ENCODE measurements at regions not wholly inside any gene's neighbourhood (a gene's known extent, or its start where the extent isn't known, plus 50 kb on each side); places are given as distances from the start of the nearest gene placed in this dataset.

- H3K36me3 ChIP-seq: no peaks in the 10 kb centered on the region
These were observed 137.7 kb upstream of the EOMES start for GRCh38 chr3:27859821-27860220.

DNA sequence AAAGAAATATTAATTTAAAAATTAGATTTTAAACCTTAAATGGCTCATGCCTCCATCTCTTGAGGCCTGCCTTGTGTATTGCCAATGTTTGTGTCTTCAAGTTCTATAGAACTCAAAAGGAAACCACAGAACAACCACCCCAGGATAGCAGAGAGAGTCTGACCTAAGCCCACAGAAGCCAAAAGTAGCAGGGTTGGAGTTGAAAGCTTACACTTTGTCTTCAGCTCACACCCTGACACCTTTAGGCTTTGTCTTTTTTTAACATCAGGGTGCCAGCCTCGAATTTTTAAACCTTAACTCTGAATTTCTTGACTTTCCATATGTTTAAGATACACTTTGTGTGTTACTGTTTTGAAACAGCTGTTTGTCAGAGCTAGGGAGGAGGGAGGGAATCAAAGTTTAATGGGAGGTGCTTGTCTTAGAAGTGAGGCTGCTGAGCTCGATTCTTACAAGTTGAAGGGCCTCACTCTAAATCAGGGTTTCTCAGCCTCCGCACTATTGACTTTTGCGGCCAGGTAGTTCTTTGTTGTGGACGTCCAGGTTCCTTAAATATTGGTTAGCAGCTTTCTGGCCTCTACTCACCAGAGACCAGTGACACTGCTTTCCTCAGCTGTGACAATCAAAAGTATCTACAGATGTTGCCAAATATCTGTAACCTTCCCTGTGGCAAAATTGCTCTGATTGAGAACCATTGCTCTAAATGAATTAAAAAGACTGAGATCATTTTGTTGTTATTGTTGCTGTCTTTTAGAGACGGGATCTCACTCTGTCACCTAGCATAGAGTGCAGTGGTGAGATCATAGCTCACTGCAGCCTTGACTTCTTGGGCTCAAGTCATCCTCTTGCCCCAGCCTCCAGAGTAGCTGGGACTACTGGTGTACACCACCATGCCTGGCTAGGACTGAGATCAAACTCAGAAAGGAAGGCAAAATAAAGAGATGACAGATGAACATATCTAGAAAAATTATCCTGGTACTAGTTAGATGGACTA is 139.2 kb upstream of the EOMES start:
- H3K27ac ChIP-seq: no peak overlapping the region
- no peak overlapping the region for H3K4me3 ChIP-seq
- no peak for DNase-seq
- 51 to 60% methylated on average over 6 of the region's 6 CpGs for WGBS, 2 donors
- H3K9me3 ChIP-seq: peaks cover 0 to 2% (median 0%) of the 10 kb centered on the region in 4 donors
- no peaks in the 10 kb centered on the region for H3K4me1 ChIP-seq
- intact Hi-C loops (cut with DNase I): no loop called here
- TF ChIP-seq EP300 (IDR thresholded peaks at IDR 0.05): no peak
- no peak for TF ChIP-seq POLR2A (IDR thresholded peaks at IDR 0.05)
- TF ChIP-seq, protein P1, sequence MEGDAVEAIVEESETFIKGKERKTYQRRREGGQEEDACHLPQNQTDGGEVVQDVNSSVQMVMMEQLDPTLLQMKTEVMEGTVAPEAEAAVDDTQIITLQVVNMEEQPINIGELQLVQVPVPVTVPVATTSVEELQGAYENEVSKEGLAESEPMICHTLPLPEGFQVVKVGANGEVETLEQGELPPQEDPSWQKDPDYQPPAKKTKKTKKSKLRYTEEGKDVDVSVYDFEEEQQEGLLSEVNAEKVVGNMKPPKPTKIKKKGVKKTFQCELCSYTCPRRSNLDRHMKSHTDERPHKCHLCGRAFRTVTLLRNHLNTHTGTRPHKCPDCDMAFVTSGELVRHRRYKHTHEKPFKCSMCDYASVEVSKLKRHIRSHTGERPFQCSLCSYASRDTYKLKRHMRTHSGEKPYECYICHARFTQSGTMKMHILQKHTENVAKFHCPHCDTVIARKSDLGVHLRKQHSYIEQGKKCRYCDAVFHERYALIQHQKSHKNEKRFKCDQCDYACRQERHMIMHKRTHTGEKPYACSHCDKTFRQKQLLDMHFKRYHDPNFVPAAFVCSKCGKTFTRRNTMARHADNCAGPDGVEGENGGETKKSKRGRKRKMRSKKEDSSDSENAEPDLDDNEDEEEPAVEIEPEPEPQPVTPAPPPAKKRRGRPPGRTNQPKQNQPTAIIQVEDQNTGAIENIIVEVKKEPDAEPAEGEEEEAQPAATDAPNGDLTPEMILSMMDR (IDR thresholded peaks at IDR 0.05): no peak
- TF ChIP-seq POLR2AphosphoS5 (IDR thresholded peaks at IDR 0.05): no peak
- no peaks in the 10 kb centered on the region for H3K27me3 ChIP-seq
- H3K36me3 ChIP-seq: no peaks in the 10 kb centered on the region

More at GRCh38 chr3:27859821-27860220, 137.7 kb upstream of the EOMES start:
- H3K9me3 ChIP-seq: peaks cover 0 to 2% (median 0%) of the 10 kb centered on the region in 4 donors
- 92 to 96% methylated on average over 1 of the region's 1 CpG for WGBS, 2 donors
- no peak overlapping the region for H3K27ac ChIP-seq
- TF ChIP-seq EP300 (IDR thresholded peaks at IDR 0.05): no peak
- TF ChIP-seq POLR2A (IDR thresholded peaks at IDR 0.05): no peak
- TF ChIP-seq, protein P1 (IDR thresholded peaks at IDR 0.05): no peak
- TF ChIP-seq POLR2AphosphoS5 (IDR thresholded peaks at IDR 0.05): no peak
- no peak for DNase-seq
- H3K4me3 ChIP-seq: no peak overlapping the region
- intact Hi-C loops (cut with DNase I): no loop called here
- no peaks in the 10 kb centered on the region for H3K4me1 ChIP-seq
- H3K27me3 ChIP-seq: no peaks in the 10 kb centered on the region

- Histone ChIP-seq H3K9me3 (peaks cover 0 to 9% (median 5%) of the 10 kb centered on the region in 4 donors), H3K27ac (no peak overlapping the region), H3K4me3 (no peak overlapping the region), H3K36me3 (no peaks in the 10 kb centered on the region), H3K27me3 (no peaks in the 10 kb centered on the region), H3K4me1 (no peaks in the 10 kb centered on the region)
- TF ChIP-seq, protein P1 (IDR thresholded peaks at IDR 0.05): no peak
- TF ChIP-seq POLR2AphosphoS5 (IDR thresholded peaks at IDR 0.05) (no peak), POLR2A (IDR thresholded peaks at IDR 0.05) (no peak), EP300 (IDR thresholded peaks at IDR 0.05) (no peak)
- intact Hi-C loops (cut with DNase I): no loop called here
- no peak for DNase-seq
These were observed 143.6 kb upstream of the EOMES start for GRCh38 chr3:27865731-27866130.

DNA sequence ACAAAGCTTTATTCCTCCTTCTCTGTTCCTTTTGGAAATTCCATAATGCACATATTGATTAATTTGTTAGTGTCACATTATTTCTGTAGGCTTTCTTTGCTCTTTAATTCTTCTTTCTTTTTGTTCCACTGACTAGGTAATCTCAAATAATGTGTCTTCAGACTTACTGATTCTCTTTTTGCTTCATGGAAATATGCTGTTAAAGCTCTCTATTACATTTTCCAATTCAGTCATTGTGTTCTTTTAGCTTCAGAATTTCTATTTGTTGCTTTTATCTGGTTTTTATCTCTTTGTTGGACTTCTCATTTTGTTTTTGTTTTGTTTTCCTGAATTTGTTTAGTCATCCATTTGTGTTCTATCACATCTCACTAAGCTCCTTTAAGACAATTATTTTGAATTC is 147.0 kb upstream of the EOMES start:
- H3K27me3 ChIP-seq: no peaks in the 10 kb centered on the region
- peaks cover 0 to 9% (median 5%) of the 10 kb centered on the region in 4 donors for H3K9me3 ChIP-seq
- no peaks in the 10 kb centered on the region for H3K36me3 ChIP-seq
- intact Hi-C loops (cut with DNase I): no loop called here
- H3K4me3 ChIP-seq: no peak overlapping the region
- no peak for DNase-seq
- H3K27ac ChIP-seq: no peak overlapping the region
- TF ChIP-seq EP300 (IDR thresholded peaks at IDR 0.05): no peak
- no peak for TF ChIP-seq POLR2A (IDR thresholded peaks at IDR 0.05)
- TF ChIP-seq POLR2AphosphoS5 (IDR thresholded peaks at IDR 0.05): no peak
- TF ChIP-seq, protein P1 (IDR thresholded peaks at IDR 0.05): no peak
- H3K4me1 ChIP-seq: no peaks in the 10 kb centered on the region
